ENCODE measurements at regions not wholly inside any gene's neighbourhood (a gene's known extent, or its start where the extent isn't known, plus 50 kb on each side); places are given as distances from the start of the nearest gene placed in this dataset.

DNA sequence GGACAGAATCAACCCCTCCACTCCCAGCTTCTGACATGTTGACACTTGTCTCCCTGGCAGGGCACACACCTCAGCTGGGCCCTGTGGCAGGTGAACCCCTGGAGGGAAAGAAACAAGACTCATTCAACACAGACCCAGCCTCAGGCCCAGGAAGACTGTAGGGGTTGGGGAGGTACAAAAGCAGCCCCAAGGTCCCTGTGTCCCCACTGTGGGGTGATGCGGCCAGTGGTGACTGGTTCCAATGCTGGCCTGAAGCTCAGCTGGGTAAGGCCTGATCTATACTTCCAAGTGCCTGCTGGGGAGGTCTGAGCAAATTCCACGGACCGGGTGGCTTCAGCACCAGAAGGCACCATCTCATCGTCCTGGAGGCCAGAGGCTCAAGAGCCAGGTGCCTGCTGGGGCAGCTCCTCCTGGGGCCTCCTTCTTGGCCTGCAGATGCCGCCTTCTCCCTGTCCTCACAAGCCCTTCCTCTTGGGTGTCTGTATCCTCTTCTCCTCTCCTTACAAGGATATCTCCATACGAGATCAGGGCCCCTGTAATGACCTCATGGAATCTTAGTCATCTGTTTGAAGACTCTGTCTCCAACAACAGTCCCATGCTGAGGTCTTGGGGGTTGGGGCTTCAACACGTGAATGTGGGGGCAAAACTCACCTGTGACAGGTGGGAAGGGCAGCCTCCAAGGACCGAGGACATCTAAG lies 1492.1 kb downstream of the BRD1 start:
- H3K4me3 ChIP-seq (replicated peaks; ENCODE audit: low read depth, low read length) = no peak overlapping the region
- no peak for DNase-seq (ENCODE audit: extremely low read depth, low read depth)
- TF ChIP-seq, protein P1, sequence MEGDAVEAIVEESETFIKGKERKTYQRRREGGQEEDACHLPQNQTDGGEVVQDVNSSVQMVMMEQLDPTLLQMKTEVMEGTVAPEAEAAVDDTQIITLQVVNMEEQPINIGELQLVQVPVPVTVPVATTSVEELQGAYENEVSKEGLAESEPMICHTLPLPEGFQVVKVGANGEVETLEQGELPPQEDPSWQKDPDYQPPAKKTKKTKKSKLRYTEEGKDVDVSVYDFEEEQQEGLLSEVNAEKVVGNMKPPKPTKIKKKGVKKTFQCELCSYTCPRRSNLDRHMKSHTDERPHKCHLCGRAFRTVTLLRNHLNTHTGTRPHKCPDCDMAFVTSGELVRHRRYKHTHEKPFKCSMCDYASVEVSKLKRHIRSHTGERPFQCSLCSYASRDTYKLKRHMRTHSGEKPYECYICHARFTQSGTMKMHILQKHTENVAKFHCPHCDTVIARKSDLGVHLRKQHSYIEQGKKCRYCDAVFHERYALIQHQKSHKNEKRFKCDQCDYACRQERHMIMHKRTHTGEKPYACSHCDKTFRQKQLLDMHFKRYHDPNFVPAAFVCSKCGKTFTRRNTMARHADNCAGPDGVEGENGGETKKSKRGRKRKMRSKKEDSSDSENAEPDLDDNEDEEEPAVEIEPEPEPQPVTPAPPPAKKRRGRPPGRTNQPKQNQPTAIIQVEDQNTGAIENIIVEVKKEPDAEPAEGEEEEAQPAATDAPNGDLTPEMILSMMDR (IDR thresholded peaks at IDR 0.05; ENCODE audit: low read depth, low read length, missing control alignments) = no peak

DNA sequence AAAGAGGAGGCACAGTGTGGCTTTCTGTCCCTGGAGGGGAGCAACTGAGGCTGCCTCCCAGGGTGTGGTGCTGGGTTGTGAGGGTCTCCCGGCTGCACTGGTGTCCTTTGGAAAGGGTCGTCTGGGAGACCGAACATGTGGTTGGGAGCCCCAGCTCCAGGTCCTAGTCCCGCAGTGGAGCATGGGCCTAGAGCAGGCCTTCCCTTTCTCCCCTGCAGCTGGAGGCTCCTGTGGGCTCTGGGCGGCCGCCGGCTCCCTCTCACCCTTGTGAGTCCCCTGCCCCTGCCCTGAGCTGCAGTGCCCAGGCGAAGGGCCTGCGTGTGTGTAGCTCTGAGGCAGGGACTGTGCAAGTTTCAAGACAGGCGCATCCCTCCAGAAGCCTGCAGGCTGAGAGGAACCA lies 1492.7 kb downstream of the BRD1 start:
- H3K4me3 ChIP-seq (replicated peaks; ENCODE audit: low read depth, low read length) = no peak overlapping the region
- TF ChIP-seq, protein P1 (IDR thresholded peaks at IDR 0.05; ENCODE audit: low read depth, low read length, missing control alignments) = no peak
- DNase-seq (ENCODE audit: extremely low read depth, low read depth) = no peak

DNA sequence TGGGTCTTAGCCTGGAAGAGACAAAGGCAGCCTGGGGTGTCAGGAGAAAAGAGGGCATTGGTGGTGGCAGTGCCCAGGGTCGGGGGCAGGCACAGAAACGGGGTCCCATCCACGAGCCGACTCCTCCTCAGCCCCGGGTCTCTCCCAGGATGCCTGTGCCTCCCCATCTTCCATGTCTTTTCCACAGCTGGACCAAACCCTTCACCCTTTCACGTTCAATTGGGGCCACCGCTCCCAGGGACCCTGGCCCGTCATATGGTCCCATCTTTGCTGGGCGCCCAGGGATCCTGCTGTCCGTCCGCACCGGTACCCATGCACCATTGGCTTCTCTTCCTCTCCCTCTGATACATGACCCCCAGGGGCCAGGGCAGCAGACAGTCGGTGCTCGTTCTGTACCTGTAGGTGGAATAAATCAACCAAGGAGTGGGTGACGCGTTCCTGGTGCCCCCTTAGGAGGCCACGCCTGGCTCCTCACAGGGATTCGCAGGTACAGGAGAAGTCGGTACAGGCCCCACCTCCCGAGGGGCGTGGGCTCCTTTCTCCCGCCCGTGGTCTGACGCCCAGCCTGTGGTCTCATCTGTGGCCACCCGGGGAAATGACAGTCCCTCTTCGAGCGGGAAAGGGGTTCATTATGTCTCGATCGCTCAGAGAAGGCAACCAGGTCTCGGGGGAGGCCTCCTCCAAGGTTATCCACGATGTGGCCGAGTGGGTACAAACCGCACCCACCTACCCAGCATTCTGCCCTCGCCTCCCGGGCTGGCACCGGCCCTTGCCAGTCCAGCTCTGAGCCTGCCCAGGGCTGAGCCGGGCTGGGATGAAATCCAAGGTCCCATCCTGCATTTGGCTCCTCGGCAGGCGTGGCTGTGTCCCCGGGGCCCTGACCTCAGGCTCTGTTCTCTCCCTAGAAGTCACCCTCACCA lies 1493.6 kb downstream of the BRD1 start:
- no peak for DNase-seq (ENCODE audit: extremely low read depth, low read depth)
- TF ChIP-seq, protein P1 (IDR thresholded peaks at IDR 0.05; ENCODE audit: low read depth, low read length, missing control alignments) = no peak
- no peak overlapping the region for H3K4me3 ChIP-seq (replicated peaks; ENCODE audit: low read depth, low read length)

DNA sequence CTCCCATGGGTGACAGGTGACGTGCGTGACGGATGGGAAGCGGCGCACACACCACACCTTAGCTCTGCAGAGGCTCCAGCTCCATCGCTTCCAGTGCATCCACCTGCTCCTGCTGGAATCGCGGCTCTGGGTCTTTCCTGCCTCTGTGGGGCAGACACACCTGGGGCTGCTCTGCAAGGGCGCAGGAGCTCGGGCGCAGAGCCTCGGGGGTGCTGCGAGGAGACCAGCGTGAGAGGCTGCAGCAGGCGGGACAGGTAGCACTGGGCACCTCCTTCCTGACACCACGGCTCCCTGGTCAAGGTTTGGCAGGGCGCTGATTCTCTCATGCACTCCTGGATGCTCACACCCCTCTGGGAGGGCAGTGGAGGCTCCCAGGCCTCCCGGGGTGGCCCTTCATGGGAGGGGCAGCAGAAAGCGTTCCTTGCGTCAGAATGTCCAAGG lies 1494.3 kb downstream of the BRD1 start:
- no peak for DNase-seq (ENCODE audit: extremely low read depth, low read depth)
- TF ChIP-seq, protein P1 (IDR thresholded peaks at IDR 0.05; ENCODE audit: low read depth, low read length, missing control alignments) = no peak
- H3K4me3 ChIP-seq (replicated peaks; ENCODE audit: low read depth, low read length) = no peak overlapping the region

DNA sequence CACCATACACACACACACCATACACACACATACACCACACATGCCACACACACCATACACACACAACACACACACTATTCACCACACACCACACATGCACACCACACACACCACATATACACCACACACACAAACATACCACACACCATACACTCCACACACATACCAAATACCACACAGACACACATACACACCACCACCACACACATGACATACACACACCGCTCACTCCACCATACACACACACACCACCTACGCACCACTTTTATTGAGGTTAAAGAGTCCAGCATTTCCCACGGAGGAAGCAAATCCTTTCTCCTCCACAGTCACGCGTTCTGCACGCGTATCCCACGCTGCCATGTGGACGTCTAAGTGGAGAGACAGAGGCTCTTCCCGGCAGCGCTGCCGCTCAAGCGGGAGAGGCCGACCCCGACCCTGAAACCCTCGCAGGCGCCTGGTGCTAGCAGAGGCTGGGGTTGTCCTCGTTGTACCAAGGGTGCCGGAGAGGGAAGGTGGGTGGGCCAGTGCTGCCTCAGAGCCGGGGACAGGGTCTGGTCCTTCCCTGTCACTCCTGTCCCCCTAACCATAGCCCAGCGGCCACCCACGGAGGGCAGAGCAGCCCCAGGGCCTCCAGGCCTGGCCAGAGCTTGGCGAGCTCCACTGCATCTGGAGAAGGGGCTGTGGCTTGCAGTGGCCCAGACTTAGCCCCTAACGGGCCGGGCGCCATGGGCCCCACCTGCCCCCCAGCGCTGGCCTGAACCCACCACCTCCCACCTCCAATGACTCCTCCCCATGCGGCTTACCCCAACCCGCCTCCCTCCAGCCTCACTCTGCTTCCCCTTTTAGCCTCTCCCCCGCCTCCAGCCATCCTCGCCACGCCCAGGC lies 1495.0 kb downstream of the BRD1 start:
- TF ChIP-seq, protein P1 (IDR thresholded peaks at IDR 0.05; ENCODE audit: low read depth, low read length, missing control alignments) = no peak
- H3K4me3 ChIP-seq (replicated peaks; ENCODE audit: low read depth, low read length) = no peak overlapping the region
- DNase-seq (ENCODE audit: extremely low read depth, low read depth) = no peak

DNA sequence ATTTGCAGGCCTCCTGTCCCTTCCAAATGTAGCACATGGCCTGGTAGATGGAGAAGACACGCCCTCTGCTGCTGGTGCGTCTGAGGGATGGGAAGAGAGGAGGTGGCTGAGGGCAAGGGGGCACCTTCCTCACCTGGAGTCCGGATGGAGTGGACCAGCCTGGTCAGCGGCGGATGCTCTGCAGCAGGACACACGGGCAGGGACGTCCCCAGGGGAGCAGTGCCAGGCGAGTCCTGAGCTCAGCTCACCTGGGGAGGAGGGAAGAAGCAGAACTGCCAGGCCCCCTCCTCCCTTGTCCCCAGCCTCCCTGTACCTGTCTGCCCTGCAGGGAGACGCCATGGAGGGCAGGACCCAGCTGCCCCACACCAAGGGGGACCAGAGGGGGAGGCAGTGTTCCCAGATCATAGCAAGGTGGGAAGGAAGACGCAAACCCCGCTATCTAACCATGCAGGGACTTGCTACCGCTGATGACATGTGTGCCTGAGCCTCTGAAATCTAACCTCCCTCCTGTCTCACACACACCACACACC lies 1495.9 kb downstream of the BRD1 start:
- no peak overlapping the region for H3K4me3 ChIP-seq (replicated peaks; ENCODE audit: low read depth, low read length)
- TF ChIP-seq, protein P1 (IDR thresholded peaks at IDR 0.05; ENCODE audit: low read depth, low read length, missing control alignments) = no peak
- DNase-seq (ENCODE audit: extremely low read depth, low read depth) = no peak
